ENCODE measurements at regions not wholly inside any gene's neighbourhood (a gene's known extent, or its start where the extent isn't known, plus 50 kb on each side); places are given as distances from the start of the nearest gene placed in this dataset.

DNA sequence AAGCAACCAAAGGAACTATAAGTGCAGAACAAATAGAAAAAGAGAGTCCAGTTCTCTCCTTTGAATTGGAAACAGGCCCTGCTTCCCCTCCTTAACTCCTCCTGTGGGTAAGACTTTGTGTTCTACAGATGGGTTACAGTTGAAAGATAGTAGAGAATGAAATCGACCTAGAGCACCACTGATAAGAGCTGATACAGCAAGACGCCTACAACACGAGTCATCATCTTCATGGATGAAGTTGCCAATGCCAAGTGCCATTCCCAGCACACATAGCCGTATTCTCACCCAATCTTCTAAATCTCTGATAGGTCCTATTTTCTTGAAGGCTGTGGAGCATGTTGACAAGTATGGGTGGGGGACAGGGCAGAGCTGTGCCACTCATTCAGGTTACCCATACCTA, 99.8 kb upstream of the CAMK1G start:
- Histone ChIP-seq H3K79me2 (ENCODE audit: insufficient read depth) (no peaks in the 10 kb centered on the region), H3K27ac (no peak overlapping the region), H4K20me1 (ENCODE audit: insufficient read depth) (no peaks in the 10 kb centered on the region), H3K9ac (no peak overlapping the region), H3K36me3 (ENCODE audit: low read depth) (no peaks in the 10 kb centered on the region), H3K4me2 (ENCODE audit: unreplicated experiment) (no peak overlapping the region), H3K4me3 (no peak overlapping the region), H2AFZ (no peak overlapping the region), H3K4me1 (ENCODE audit: insufficient read depth) (0 out of 2 replicates have a peak, but pooled peaks cover 6% of the 10 kb centered on the region), H3F3A (ENCODE audit: insufficient read depth) (no peaks in the 10 kb centered on the region), H3K9me3 (ENCODE audit: low read depth) (no peaks in the 10 kb centered on the region), H3K9me2 (ENCODE audit: insufficient read depth) (no peaks in the 10 kb centered on the region), H3K27me3 (replicated peaks; ENCODE audit: insufficient read depth) (no peaks in the 10 kb centered on the region)
- TF ChIP-seq EZH2phosphoT487 (IDR thresholded peaks at IDR 0.05; ENCODE audit: insufficient read depth, low read depth) (no peak), EZH2 (IDR thresholded peaks at IDR 0.05; ENCODE audit: insufficient read depth, poor library complexity, severe bottlenecking) (no peak)
- WGBS, 2 experiments (ENCODE audit: low coverage in 1 of 2, low lambda C conversion rate in 2 of 2, missing lambda C conversion rate in 2 of 2): 77 to 78% methylated on average over 4 of the region's 4 CpGs
- in situ Hi-C loops (cut with MboI): no loop called here
- DNase-seq: no peak

DNA sequence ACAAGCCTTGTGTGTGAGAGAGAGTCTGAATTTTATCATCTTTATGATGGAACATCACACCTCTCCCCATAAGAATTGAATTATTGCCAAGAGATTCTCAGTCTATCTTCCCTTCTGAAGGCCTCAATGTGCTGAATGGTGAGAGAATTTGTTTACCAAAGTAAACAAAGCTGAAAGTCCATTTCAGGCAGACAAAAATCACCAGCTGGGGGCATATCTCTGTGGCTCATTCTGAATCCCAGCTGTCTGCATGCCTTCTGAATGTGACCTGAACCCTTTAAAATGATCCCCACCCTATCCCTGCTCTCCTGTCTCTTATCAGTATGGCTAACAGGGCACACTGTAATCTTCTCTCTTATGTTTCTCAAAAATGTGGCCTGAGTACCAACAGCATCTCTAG, 99.1 kb upstream of the CAMK1G start:
- Histone ChIP-seq H3K4me1 (ENCODE audit: insufficient read depth) (0 out of 2 replicates have a peak, but pooled peaks cover 6% of the 10 kb centered on the region), H3K9me2 (ENCODE audit: insufficient read depth) (no peaks in the 10 kb centered on the region), H4K20me1 (ENCODE audit: insufficient read depth) (no peaks in the 10 kb centered on the region), H3K4me2 (ENCODE audit: unreplicated experiment) (no peak overlapping the region), H3K27me3 (replicated peaks; ENCODE audit: insufficient read depth) (no peaks in the 10 kb centered on the region), H3K9ac (no peak overlapping the region), H3K9me3 (ENCODE audit: low read depth) (no peaks in the 10 kb centered on the region), H3K79me2 (ENCODE audit: insufficient read depth) (no peaks in the 10 kb centered on the region), H3K36me3 (ENCODE audit: low read depth) (no peaks in the 10 kb centered on the region), H3K4me3 (no peak overlapping the region), H3K27ac (no peak overlapping the region), H2AFZ (no peak overlapping the region), H3F3A (ENCODE audit: insufficient read depth) (no peaks in the 10 kb centered on the region)
- in situ Hi-C loops (cut with MboI): no loop called here
- no peak for DNase-seq
- no peak for TF ChIP-seq EZH2 (IDR thresholded peaks at IDR 0.05; ENCODE audit: insufficient read depth, poor library complexity, severe bottlenecking)
- TF ChIP-seq EZH2phosphoT487 (IDR thresholded peaks at IDR 0.05; ENCODE audit: insufficient read depth, low read depth): no peak

DNA sequence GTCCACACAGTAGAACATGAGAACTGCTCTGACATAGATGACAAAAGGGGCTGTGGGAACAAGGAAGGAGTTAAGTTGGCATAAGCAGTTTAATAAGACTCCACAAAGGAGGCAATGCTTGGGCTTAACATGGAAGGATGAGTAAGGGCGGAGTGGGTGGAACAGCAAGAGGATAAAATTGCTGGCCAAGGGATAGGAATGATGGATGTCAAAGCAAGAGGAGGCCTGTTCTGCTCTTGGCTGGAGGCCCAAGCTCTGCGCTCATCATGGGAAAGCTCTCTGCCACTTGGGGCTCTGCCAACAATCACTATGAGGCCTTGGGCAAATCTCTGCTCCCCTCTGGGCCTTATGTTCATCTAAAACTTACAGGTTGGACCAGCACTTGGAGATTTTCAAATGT, 98.3 kb upstream of the CAMK1G start:
- Histone ChIP-seq H2AFZ (no peak overlapping the region), H3K36me3 (ENCODE audit: low read depth) (no peaks in the 10 kb centered on the region), H3F3A (ENCODE audit: insufficient read depth) (no peaks in the 10 kb centered on the region), H3K4me2 (ENCODE audit: unreplicated experiment) (no peak overlapping the region), H4K20me1 (ENCODE audit: insufficient read depth) (no peaks in the 10 kb centered on the region), H3K79me2 (ENCODE audit: insufficient read depth) (no peaks in the 10 kb centered on the region), H3K9me3 (ENCODE audit: low read depth) (no peaks in the 10 kb centered on the region), H3K4me1 (ENCODE audit: insufficient read depth) (0 out of 2 replicates have a peak, but pooled peaks cover 6% of the 10 kb centered on the region), H3K9ac (no peak overlapping the region), H3K9me2 (ENCODE audit: insufficient read depth) (no peaks in the 10 kb centered on the region), H3K27ac (no peak overlapping the region), H3K27me3 (replicated peaks; ENCODE audit: insufficient read depth) (no peaks in the 10 kb centered on the region), H3K4me3 (no peak overlapping the region)
- TF ChIP-seq EZH2 (IDR thresholded peaks at IDR 0.05; ENCODE audit: insufficient read depth, poor library complexity, severe bottlenecking) (no peak), EZH2phosphoT487 (IDR thresholded peaks at IDR 0.05; ENCODE audit: insufficient read depth, low read depth) (no peak)
- 45 to 51% methylated on average over 2 of the region's 2 CpGs for WGBS, 2 experiments (ENCODE audit: low coverage in 1 of 2, low lambda C conversion rate in 2 of 2, missing lambda C conversion rate in 2 of 2)
- DNase-seq: peak; percentile 46
- in situ Hi-C loops (cut with MboI): no loop called here

DNA sequence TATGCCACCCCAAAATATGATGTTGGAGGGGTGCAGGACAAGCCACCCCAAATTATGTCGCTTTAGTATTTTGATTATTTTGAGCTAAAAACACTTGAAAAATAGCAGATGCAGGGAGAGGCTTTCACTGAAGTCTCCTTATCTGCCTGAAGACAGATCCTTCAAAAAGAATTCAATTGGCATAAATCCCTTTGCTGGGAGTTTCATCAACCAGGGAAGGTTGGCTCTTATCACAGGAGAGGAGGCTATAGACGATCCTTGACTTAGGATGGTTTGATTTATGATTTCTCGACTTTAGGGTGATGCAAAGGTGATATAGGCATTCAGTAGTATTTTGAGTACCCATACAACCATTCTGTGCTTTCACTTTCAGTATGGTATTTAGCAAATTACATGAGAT, 97.8 kb upstream of the CAMK1G start:
- Histone ChIP-seq H3K79me2 (ENCODE audit: insufficient read depth) (no peaks in the 10 kb centered on the region), H3F3A (ENCODE audit: insufficient read depth) (no peaks in the 10 kb centered on the region), H3K27me3 (replicated peaks; ENCODE audit: insufficient read depth) (no peaks in the 10 kb centered on the region), H3K4me1 (ENCODE audit: insufficient read depth) (0 out of 2 replicates have a peak, but pooled peaks cover 6% of the 10 kb centered on the region), H3K9me3 (ENCODE audit: low read depth) (no peaks in the 10 kb centered on the region), H2AFZ (no peak overlapping the region), H4K20me1 (ENCODE audit: insufficient read depth) (no peaks in the 10 kb centered on the region), H3K4me3 (no peak overlapping the region), H3K27ac (no peak overlapping the region), H3K9ac (no peak overlapping the region), H3K36me3 (ENCODE audit: low read depth) (no peaks in the 10 kb centered on the region), H3K9me2 (ENCODE audit: insufficient read depth) (no peaks in the 10 kb centered on the region), H3K4me2 (ENCODE audit: unreplicated experiment) (no peak overlapping the region)
- WGBS, 2 experiments (ENCODE audit: low coverage in 1 of 2, low lambda C conversion rate in 2 of 2, missing lambda C conversion rate in 2 of 2): 88 to 90% methylated on average over 3 of the region's 3 CpGs
- in situ Hi-C loops (cut with MboI): no loop called here
- TF ChIP-seq EZH2phosphoT487 (IDR thresholded peaks at IDR 0.05; ENCODE audit: insufficient read depth, low read depth) (no peak), EZH2 (IDR thresholded peaks at IDR 0.05; ENCODE audit: insufficient read depth, poor library complexity, severe bottlenecking) (no peak)
- DNase-seq: no peak
